ENCODE measurements at regions not wholly inside any gene's neighbourhood (a gene's known extent, or its start where the extent isn't known, plus 50 kb on each side); places are given as distances from the start of the nearest gene placed in this dataset.

DNA sequence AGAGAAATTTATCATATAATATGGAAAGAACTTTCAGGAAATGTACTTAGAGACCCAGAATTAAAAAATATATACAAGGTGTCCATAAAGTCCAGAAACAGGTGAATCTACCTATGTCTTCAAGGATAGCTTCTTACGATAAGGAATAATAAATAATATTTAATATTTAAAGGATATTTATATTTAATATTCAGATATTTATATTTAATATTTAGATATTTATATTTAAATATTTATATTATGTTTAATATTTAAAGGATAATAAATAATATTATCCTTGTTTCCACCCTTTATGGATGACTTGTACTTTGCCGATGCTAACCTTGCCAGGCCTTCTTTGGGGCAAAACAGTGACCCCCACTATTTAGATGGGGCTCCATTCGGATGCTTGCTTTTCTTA is 169.5 kb upstream of the CADM1 start:
- Histone ChIP-seq H3K4me1 (ENCODE audit: control insufficient read depth, insufficient read depth, low read length) (no peaks in the 10 kb centered on the region), H3K9me3 (ENCODE audit: control insufficient read depth, insufficient read depth, low read length) (no peaks in the 10 kb centered on the region), H3K27me3 (ENCODE audit: control insufficient read depth, insufficient read depth, low read length) (no peaks in the 10 kb centered on the region), H3K27ac (ENCODE audit: low read length) (no peak overlapping the region), H3K4me3 (ENCODE audit: low read length) (no peak overlapping the region), H3K36me3 (ENCODE audit: control insufficient read depth, insufficient read depth, low read length) (no peaks in the 10 kb centered on the region)
- WGBS (ENCODE audit: insufficient coverage) = 64% methylated on average over 1 of the region's 3 CpGs
- no peak overlapping the region for H3K27ac Mint-ChIP-seq
- H3K36me3 Mint-ChIP-seq = no peaks in the 10 kb centered on the region
- TF ChIP-seq, protein P1, sequence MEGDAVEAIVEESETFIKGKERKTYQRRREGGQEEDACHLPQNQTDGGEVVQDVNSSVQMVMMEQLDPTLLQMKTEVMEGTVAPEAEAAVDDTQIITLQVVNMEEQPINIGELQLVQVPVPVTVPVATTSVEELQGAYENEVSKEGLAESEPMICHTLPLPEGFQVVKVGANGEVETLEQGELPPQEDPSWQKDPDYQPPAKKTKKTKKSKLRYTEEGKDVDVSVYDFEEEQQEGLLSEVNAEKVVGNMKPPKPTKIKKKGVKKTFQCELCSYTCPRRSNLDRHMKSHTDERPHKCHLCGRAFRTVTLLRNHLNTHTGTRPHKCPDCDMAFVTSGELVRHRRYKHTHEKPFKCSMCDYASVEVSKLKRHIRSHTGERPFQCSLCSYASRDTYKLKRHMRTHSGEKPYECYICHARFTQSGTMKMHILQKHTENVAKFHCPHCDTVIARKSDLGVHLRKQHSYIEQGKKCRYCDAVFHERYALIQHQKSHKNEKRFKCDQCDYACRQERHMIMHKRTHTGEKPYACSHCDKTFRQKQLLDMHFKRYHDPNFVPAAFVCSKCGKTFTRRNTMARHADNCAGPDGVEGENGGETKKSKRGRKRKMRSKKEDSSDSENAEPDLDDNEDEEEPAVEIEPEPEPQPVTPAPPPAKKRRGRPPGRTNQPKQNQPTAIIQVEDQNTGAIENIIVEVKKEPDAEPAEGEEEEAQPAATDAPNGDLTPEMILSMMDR (IDR thresholded peaks at IDR 0.05) = no peak
- intact Hi-C loops (cut with micrococcal nuclease) = no loop called here
- H3K27me3 Mint-ChIP-seq (ENCODE audit: low read depth in 2 of 2) = peaks cover 0 to 1% of the 10 kb centered on the region in 2 donors
- no peak overlapping the region for H3K4me3 Mint-ChIP-seq
- DNase-seq (no peak), ATAC-seq (no peak)
- no peaks in the 10 kb centered on the region for H3K4me1 Mint-ChIP-seq
- no peaks in the 10 kb centered on the region for H3K9me3 Mint-ChIP-seq

DNA sequence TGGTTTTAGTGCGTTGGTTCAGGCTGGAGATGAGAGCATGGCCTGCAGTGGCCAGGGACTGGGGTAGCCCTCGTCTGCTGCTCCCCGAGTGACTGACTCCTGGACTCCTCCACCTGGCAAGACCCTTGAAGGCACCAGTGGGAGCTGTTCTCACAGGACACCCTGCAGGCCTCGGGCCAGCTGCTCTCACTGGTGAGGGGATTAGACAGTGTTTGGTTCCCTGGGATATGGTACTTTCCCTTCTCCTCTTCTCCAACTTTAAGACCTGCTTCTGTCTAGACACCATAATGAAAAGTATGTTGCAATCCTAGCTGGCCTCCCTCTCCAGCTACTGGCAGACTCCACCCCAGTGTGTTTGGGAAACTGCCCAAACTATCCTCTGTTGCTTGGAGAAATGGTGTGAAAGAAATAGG is 168.8 kb upstream of the CADM1 start:
- peak in 1 of 3 donors; percentile 22 for ATAC-seq
- no peak for DNase-seq
- intact Hi-C loops (cut with micrococcal nuclease) = no loop called here
- Histone ChIP-seq H3K4me1 (ENCODE audit: control insufficient read depth, insufficient read depth, low read length) (no peaks in the 10 kb centered on the region), H3K36me3 (ENCODE audit: control insufficient read depth, insufficient read depth, low read length) (no peaks in the 10 kb centered on the region), H3K4me3 (ENCODE audit: low read length) (no peak overlapping the region), H3K27ac (ENCODE audit: low read length) (no peak overlapping the region), H3K27me3 (ENCODE audit: control insufficient read depth, insufficient read depth, low read length) (no peaks in the 10 kb centered on the region), H3K9me3 (ENCODE audit: control insufficient read depth, insufficient read depth, low read length) (no peaks in the 10 kb centered on the region)
- Mint-ChIP-seq H3K9me3 (no peaks in the 10 kb centered on the region), H3K27me3 (ENCODE audit: low read depth in 2 of 2) (peaks cover 0 to 3% of the 10 kb centered on the region in 2 donors), H3K4me3 (no peak overlapping the region), H3K27ac (no peak overlapping the region), H3K4me1 (no peaks in the 10 kb centered on the region), H3K36me3 (no peaks in the 10 kb centered on the region)
- 83% methylated on average over 4 of the region's 4 CpGs for WGBS (ENCODE audit: insufficient coverage)
- TF ChIP-seq, protein P1 (IDR thresholded peaks at IDR 0.05) = no peak

DNA sequence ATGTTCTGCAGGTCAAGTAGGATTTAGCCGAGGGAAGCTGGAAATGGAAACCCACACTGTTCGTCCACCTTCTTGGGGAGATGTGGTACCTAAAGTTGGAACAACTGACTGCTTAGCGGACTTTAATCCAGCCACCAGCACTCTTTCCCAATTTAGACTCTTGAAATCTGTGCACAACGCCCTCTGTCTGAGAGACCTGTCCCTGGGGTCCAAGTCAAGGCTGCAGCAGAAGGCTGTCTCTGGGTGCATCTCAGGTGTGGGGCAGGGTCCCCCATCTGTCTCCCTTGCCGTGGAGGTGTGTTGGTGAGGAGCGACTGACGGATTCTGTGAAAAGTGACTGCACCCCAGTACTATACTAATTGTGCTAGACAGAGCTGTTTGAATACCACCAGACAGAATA is 168.2 kb upstream of the CADM1 start:
- Histone ChIP-seq H3K36me3 (ENCODE audit: control insufficient read depth, insufficient read depth, low read length) (no peaks in the 10 kb centered on the region), H3K27me3 (ENCODE audit: control insufficient read depth, insufficient read depth, low read length) (no peaks in the 10 kb centered on the region), H3K9me3 (ENCODE audit: control insufficient read depth, insufficient read depth, low read length) (no peaks in the 10 kb centered on the region), H3K4me3 (ENCODE audit: low read length) (no peak overlapping the region), H3K4me1 (ENCODE audit: control insufficient read depth, insufficient read depth, low read length) (no peaks in the 10 kb centered on the region), H3K27ac (ENCODE audit: low read length) (no peak overlapping the region)
- ATAC-seq (no peak), DNase-seq (no peak)
- WGBS (ENCODE audit: insufficient coverage) = 87% methylated on average over 7 of the region's 7 CpGs
- Mint-ChIP-seq H3K27ac (no peak overlapping the region), H3K4me3 (no peak overlapping the region), H3K36me3 (no peaks in the 10 kb centered on the region), H3K4me1 (no peaks in the 10 kb centered on the region), H3K27me3 (ENCODE audit: low read depth in 2 of 2) (peaks cover 0 to 3% of the 10 kb centered on the region in 2 donors), H3K9me3 (no peaks in the 10 kb centered on the region)
- intact Hi-C loops (cut with micrococcal nuclease) = no loop called here
- TF ChIP-seq, protein P1 (IDR thresholded peaks at IDR 0.05) = no peak

DNA sequence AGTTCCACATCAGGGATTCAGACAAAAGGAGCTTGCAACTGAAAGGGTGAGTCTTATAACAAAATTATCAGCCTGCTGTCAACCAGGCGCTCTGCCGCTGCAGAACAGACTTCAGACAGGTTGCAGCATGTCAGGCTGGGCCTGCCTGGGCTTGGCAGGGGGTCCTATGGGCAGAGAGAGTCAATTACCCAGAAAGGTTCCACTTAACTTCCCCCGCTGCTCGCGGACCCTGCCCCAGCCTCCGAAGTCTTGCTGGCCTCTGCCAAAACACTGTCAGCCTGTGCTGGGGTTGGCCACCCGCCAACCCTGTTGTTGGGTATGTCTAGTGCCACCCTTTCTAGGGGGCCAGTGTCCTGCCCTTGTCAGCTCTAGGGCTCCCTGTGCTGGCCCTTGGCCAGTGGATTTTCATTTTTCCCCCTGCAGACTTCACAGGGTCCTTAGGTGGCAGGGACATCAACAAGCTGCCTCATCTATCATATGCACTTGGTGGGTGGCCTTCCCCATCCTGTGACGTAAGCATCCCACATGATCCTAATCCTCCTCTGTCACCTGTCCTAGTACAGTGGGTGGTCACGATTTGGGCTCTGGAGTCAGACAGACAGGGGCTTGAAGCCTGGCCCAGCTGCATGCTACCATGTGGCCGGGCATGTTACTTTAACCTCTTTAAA is 166.5 kb upstream of the CADM1 start:
- TF ChIP-seq, protein P1 (IDR thresholded peaks at IDR 0.05) = no peak
- Mint-ChIP-seq H3K36me3 (no peaks in the 10 kb centered on the region), H3K27ac (no peak overlapping the region), H3K4me3 (no peak overlapping the region), H3K4me1 (no peaks in the 10 kb centered on the region), H3K27me3 (ENCODE audit: low read depth in 2 of 2) (peaks cover 0 to 3% of the 10 kb centered on the region in 2 donors), H3K9me3 (no peaks in the 10 kb centered on the region)
- Histone ChIP-seq H3K36me3 (ENCODE audit: control insufficient read depth, insufficient read depth, low read length) (no peaks in the 10 kb centered on the region), H3K27ac (ENCODE audit: low read length) (no peak overlapping the region), H3K4me3 (ENCODE audit: low read length) (no peak overlapping the region), H3K4me1 (ENCODE audit: control insufficient read depth, insufficient read depth, low read length) (no peaks in the 10 kb centered on the region), H3K9me3 (ENCODE audit: control insufficient read depth, insufficient read depth, low read length) (no peaks in the 10 kb centered on the region), H3K27me3 (ENCODE audit: control insufficient read depth, insufficient read depth, low read length) (no peaks in the 10 kb centered on the region)
- 78% methylated on average over 10 of the region's 10 CpGs for WGBS (ENCODE audit: insufficient coverage)
- DNase-seq = no peak
- no peak for ATAC-seq
- intact Hi-C loops (cut with micrococcal nuclease) = no loop called here
